KMS-11 (cell line): ENCODE measurements at regions not wholly inside any gene's neighbourhood (a gene's known extent, or its start where the extent isn't known, plus 50 kb on each side); places are given as distances from the start of the nearest gene placed in this dataset.

Source experiments
- H2AFZ ChIP-seq: fragments of 200-600 bp; sonication (generic); 2 replicates; pipeline ENCODE4 v1.6.1; 2016; ENCODE audit warnings: antibody characterized with exemption, mixed run types, low read depth
- H3K27ac ChIP-seq: fragments of 200-600 bp; sonication (generic); 2 replicates; pipeline ENCODE4 v1.6.1; 2016; ENCODE audit warnings: mild to moderate bottlenecking, mixed run types
- H3K27me3 ChIP-seq: fragments of 200-600 bp; sonication (generic); 2 replicates; pipeline ENCODE4 v1.6.1; 2017; ENCODE audit warnings: mild to moderate bottlenecking, low read depth, mixed run types, moderate library complexity; ENCODE audit not compliant: insufficient read depth
- H3K36me3 ChIP-seq: fragments of 200-600 bp; sonication (generic); 2 replicates; pipeline ENCODE4 v1.6.1; 2017; ENCODE audit warnings: mild to moderate bottlenecking, mixed run types; ENCODE audit not compliant: insufficient read depth
- H3K4me1 ChIP-seq: fragments of 200-600 bp; sonication (generic); 2 replicates; pipeline ENCODE4 v1.6.1; 2016; ENCODE audit warnings: mild to moderate bottlenecking, low read depth, mixed run types; ENCODE audit not compliant: poor library complexity, severe bottlenecking
- H3K4me2 ChIP-seq: fragments of 200-600 bp; sonication (generic); 2 replicates; pipeline ENCODE4 v1.7.0; 2016; ENCODE audit warnings: mild to moderate bottlenecking, mixed run types
- H3K4me3 ChIP-seq: fragments of 200-600 bp; sonication (generic); IDR thresholded peaks from 2 replicates; pipeline ENCODE4 v1.6.1; 2017; ENCODE audit warnings: low read depth, low read length, mixed read lengths; ENCODE audit not compliant: insufficient read depth
- H3K79me2 ChIP-seq: fragments of 200-600 bp; sonication (generic); 2 replicates; pipeline ENCODE4 v1.6.1; 2016; ENCODE audit warnings: low read depth, mixed run types; ENCODE audit not compliant: insufficient read depth
- H3K9ac ChIP-seq: fragments of 200-600 bp; sonication (generic); 2 replicates; pipeline ENCODE4 v1.6.1; 2016; ENCODE audit warnings: mild to moderate bottlenecking, mixed run types
- H4K20me1 ChIP-seq: fragments of 200-600 bp; sonication (generic); 2 replicates; pipeline ENCODE4 v1.6.1; 2016; ENCODE audit warnings: mild to moderate bottlenecking, mixed run types; ENCODE audit not compliant: insufficient read depth
- TF ChIP-seq, protein P1 (sequence below): fragments of 200-600 bp; sonication (generic); conservative IDR thresholded peaks from 2 replicates; pipeline ENCODE4 v1.6.1; 2017; ENCODE audit warnings: low read depth, mild to moderate bottlenecking, antibody characterized with exemption, low read length, moderate library complexity, mixed read lengths

DNA sequence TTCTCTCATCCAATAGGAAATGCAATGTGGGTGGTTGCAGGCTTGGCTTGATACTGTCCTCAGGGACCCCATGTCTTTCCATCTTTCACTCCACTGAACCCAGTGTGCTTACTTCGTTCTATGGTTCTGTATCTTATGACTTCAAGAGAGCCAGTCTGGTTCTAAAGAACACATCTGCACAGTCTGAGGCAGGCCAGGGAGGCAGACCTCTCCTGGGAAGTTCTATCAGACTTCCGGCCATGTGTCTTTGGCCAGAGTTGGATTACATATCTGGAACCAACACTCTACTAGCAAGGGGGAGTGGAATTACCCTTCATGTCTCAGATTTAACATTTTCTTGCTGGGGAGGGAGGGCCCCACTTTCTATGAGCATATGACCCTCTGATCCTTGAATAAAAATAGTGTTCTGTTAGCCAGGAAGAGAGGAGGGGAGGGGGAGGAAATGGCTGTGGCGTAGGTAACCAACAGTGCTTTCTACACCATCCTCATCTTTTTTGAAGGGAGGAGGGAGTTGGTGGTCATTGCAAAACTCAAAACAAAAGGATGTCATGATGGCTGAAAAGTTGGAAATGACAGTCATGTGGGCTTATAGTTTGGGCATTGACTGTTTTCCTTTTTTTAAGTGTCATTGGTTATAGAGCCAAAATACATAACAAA lies 370.2 kb downstream of the GATA3 start:
- no peaks in the 10 kb centered on the region for H3K27me3 ChIP-seq
- H3K4me3 ChIP-seq: no peak overlapping the region
- no peaks in the 10 kb centered on the region for H3K79me2 ChIP-seq
- no peaks in the 10 kb centered on the region for H4K20me1 ChIP-seq
- no peak overlapping the region for H3K4me2 ChIP-seq
- H3K4me1 ChIP-seq: no peaks in the 10 kb centered on the region
- no peak overlapping the region for H3K9ac ChIP-seq
- TF ChIP-seq, protein P1, sequence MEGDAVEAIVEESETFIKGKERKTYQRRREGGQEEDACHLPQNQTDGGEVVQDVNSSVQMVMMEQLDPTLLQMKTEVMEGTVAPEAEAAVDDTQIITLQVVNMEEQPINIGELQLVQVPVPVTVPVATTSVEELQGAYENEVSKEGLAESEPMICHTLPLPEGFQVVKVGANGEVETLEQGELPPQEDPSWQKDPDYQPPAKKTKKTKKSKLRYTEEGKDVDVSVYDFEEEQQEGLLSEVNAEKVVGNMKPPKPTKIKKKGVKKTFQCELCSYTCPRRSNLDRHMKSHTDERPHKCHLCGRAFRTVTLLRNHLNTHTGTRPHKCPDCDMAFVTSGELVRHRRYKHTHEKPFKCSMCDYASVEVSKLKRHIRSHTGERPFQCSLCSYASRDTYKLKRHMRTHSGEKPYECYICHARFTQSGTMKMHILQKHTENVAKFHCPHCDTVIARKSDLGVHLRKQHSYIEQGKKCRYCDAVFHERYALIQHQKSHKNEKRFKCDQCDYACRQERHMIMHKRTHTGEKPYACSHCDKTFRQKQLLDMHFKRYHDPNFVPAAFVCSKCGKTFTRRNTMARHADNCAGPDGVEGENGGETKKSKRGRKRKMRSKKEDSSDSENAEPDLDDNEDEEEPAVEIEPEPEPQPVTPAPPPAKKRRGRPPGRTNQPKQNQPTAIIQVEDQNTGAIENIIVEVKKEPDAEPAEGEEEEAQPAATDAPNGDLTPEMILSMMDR: no peak
- H3K36me3 ChIP-seq: no peaks in the 10 kb centered on the region
- no peak overlapping the region for H2AFZ ChIP-seq
- H3K27ac ChIP-seq: no peak overlapping the region

DNA sequence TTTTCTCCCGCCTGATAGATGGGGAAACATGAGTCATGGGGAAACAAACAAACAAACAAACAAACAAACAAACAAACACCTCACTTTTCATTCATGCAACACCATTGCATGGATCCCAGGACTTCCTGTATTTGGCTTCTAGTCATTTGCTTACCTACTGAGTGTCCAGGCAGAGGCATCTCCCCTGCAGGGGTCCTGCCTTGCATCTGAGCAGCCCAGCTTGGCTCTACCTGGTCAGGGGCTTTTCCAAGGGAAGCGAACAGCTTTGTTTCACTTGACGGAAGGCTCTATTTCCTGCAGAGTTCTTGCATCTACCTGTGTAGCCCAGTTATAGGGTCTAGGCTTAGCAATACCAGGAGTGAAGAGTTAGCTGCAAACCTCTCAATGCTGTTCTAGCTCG lies 374.2 kb downstream of the GATA3 start:
- no peak overlapping the region for H3K4me2 ChIP-seq
- H3K27ac ChIP-seq: no peak overlapping the region
- H2AFZ ChIP-seq: no peak overlapping the region
- no peaks in the 10 kb centered on the region for H3K36me3 ChIP-seq
- H3K4me3 ChIP-seq: no peak overlapping the region
- no peak overlapping the region for H3K9ac ChIP-seq
- H3K4me1 ChIP-seq: no peaks in the 10 kb centered on the region
- TF ChIP-seq, protein P1: no peak
- no peaks in the 10 kb centered on the region for H3K27me3 ChIP-seq
- H4K20me1 ChIP-seq: no peaks in the 10 kb centered on the region
- H3K79me2 ChIP-seq: no peaks in the 10 kb centered on the region

DNA sequence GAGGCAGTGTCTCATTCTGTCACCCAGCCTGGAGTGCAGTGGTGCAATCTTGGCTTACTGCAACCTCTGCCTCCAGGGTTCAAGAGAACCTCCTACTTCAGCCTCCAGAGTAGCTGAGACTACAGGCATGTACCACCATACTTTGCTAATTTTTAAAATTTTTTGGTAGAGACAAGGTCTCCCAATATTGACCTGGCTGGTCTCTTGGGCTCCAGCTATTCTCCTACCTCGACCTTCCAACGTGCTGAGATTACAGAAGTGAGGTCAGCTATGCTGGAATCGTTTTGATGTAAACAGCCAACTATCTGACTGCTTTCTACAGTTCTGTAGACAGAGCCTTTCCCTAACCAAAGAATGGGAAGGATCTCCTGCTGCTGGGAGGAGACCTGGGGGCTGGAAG lies 375.8 kb downstream of the GATA3 start:
- Histone ChIP-seq H4K20me1 (no peaks in the 10 kb centered on the region), H2AFZ (no peak overlapping the region), H3K9ac (no peak overlapping the region), H3K4me1 (no peaks in the 10 kb centered on the region), H3K36me3 (no peaks in the 10 kb centered on the region), H3K4me2 (no peak overlapping the region), H3K79me2 (no peaks in the 10 kb centered on the region), H3K27me3 (no peaks in the 10 kb centered on the region), H3K4me3 (no peak overlapping the region), H3K27ac (no peak overlapping the region)
- TF ChIP-seq, protein P1: no peak

DNA sequence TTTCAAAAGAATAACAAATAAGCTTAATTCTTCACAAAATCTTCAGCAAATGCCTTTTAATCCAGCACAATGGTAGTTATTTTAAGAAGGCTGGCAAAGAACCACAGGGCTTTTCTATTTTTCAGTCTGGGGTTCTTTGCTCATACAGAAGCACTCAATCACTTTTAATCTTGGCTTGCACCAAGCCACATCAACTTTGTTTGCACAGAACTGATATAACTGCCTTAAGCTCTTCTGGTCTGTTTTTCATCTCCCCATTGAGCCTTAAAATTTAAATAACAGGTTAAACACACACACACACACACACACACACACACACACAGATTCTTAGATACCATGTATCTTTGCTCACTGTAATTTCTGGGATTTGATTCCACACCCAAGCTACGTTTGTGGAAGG lies 377.0 kb downstream of the GATA3 start:
- Histone ChIP-seq H2AFZ (no peak overlapping the region), H3K27me3 (no peaks in the 10 kb centered on the region), H4K20me1 (no peaks in the 10 kb centered on the region), H3K4me1 (no peaks in the 10 kb centered on the region), H3K27ac (no peak overlapping the region), H3K9ac (no peak overlapping the region), H3K36me3 (no peaks in the 10 kb centered on the region), H3K4me2 (no peak overlapping the region), H3K79me2 (no peaks in the 10 kb centered on the region), H3K4me3 (no peak overlapping the region)
- TF ChIP-seq, protein P1: no peak
